SU-DHL-6 (cell line): ENCODE measurements at regions not wholly inside any gene's neighbourhood (a gene's known extent, or its start where the extent isn't known, plus 50 kb on each side); places are given as distances from the start of the nearest gene placed in this dataset.

ENCODE experiments used
- CTCF ChIP-seq: fragments of 200-600 bp; sonication (generic); IDR thresholded peaks from one replicate; pipeline ENCODE4 v1.5.1; 2017; ENCODE audit warnings: antibody characterized with exemption, mild to moderate bottlenecking, low read length, moderate library complexity; ENCODE audit not compliant: insufficient read depth, poor library complexity, severe bottlenecking
- EZH2phosphoT487 ChIP-seq: fragments of 200-600 bp; sonication (generic), shearing (Covaris generic); conservative IDR thresholded peaks from 2 replicates; pipeline ENCODE4 v1.6.1; 2018; ENCODE audit warnings: mild to moderate bottlenecking, antibody characterized with exemption, low read length, moderate library complexity, mixed read lengths

GRCh38 chr14:97499790-97500481 is 702.8 kb downstream of the VRK1 start:
- TF ChIP-seq CTCF (no peak), EZH2phosphoT487 (no peak)
